ENCODE measurements at regions not wholly inside any gene's neighbourhood (a gene's known extent, or its start where the extent isn't known, plus 50 kb on each side); places are given as distances from the start of the nearest gene placed in this dataset.

GRCh38 chr11:79582434-79582833 lies 141.6 kb upstream of the TENM4 start:
- POLR2A ChIA-PET: no interaction called here
- DNase-seq (ENCODE audit: low read depth): no peak
- CTCF ChIA-PET: interaction anchor here (1.2 kb wide), 1 partner anchor 13 kb away, joined by 3 read pairs; no protein-coding TSS in a partner anchor
- TF ChIP-seq CTCF (IDR thresholded peaks at IDR 0.05; ENCODE audit: insufficient read depth, low read depth, low read length): no peak
- H3K4me3 ChIP-seq (ENCODE audit: low read depth, low read length): no peak overlapping the region
- H3K27me3 ChIP-seq (ENCODE audit: control insufficient read depth, insufficient read depth, low read length): no peaks in the 10 kb centered on the region
- H3K36me3 ChIP-seq (ENCODE audit: control insufficient read depth, insufficient read depth, low read length): no peaks in the 10 kb centered on the region

- Histone ChIP-seq H3K4me3 (ENCODE audit: low read depth, low read length) (no peak overlapping the region), H3K27me3 (ENCODE audit: control insufficient read depth, insufficient read depth, low read length) (no peaks in the 10 kb centered on the region), H3K36me3 (ENCODE audit: control insufficient read depth, insufficient read depth, low read length) (no peaks in the 10 kb centered on the region)
- ChIA-PET CTCF (interaction anchor here (1.8 kb wide), 1 partner anchor 10 kb away, joined by 4 read pairs; no protein-coding TSS in a partner anchor), POLR2A (no interaction called here)
- no peak for TF ChIP-seq CTCF (IDR thresholded peaks at IDR 0.05; ENCODE audit: insufficient read depth, low read depth, low read length)
- no peak for DNase-seq (ENCODE audit: low read depth)
Measured at GRCh38 chr11:79579063-79579462, 138.2 kb upstream of the TENM4 start.

- ChIA-PET CTCF (interaction anchor here (1.8 kb wide), 1 partner anchor 9 kb away, joined by 4 read pairs; no protein-coding TSS in a partner anchor), POLR2A (no interaction called here)
- H3K4me3 ChIP-seq (ENCODE audit: low read depth, low read length): no peak overlapping the region
- no peaks in the 10 kb centered on the region for H3K36me3 ChIP-seq (ENCODE audit: control insufficient read depth, insufficient read depth, low read length)
- TF ChIP-seq CTCF (IDR thresholded peaks at IDR 0.05; ENCODE audit: insufficient read depth, low read depth, low read length): no peak
- H3K27me3 ChIP-seq (ENCODE audit: control insufficient read depth, insufficient read depth, low read length): no peaks in the 10 kb centered on the region
- DNase-seq (ENCODE audit: low read depth): no peak
Measured at GRCh38 chr11:79578116-79578515, 137.3 kb upstream of the TENM4 start.

- Histone ChIP-seq H3K27me3 (ENCODE audit: control insufficient read depth, insufficient read depth, low read length) (no peaks in the 10 kb centered on the region), H3K4me3 (ENCODE audit: low read depth, low read length) (no peak overlapping the region), H3K36me3 (ENCODE audit: control insufficient read depth, insufficient read depth, low read length) (no peaks in the 10 kb centered on the region)
- no peak for TF ChIP-seq CTCF (IDR thresholded peaks at IDR 0.05; ENCODE audit: insufficient read depth, low read depth, low read length)
- ChIA-PET CTCF (interaction anchor here (2.2 kb wide), 1 partner anchor 8 kb away, joined by 7 read pairs; no protein-coding TSS in a partner anchor), POLR2A (no interaction called here)
- no peak for DNase-seq (ENCODE audit: low read depth)
Measured at GRCh38 chr11:79575701-79576100, 134.9 kb upstream of the TENM4 start.

- TF ChIP-seq CTCF (IDR thresholded peaks at IDR 0.05; ENCODE audit: insufficient read depth, low read depth, low read length): no peak
Measured at GRCh38 chr11:79570104-79570503, 129.3 kb upstream of the TENM4 start.

More at GRCh38 chr11:79570104-79570503, 129.3 kb upstream of the TENM4 start:
- CTCF ChIA-PET: interaction anchor here (1.9 kb wide), 1 partner anchor 8 kb away, joined by 4 read pairs; no protein-coding TSS in a partner anchor
- no peak for DNase-seq (ENCODE audit: low read depth)
- H3K36me3 ChIP-seq (ENCODE audit: control insufficient read depth, insufficient read depth, low read length): no peaks in the 10 kb centered on the region
- POLR2A ChIA-PET: no interaction called here
- H3K27me3 ChIP-seq (ENCODE audit: control insufficient read depth, insufficient read depth, low read length): no peaks in the 10 kb centered on the region
- H3K4me3 ChIP-seq (ENCODE audit: low read depth, low read length): no peak overlapping the region
